ENCODE measurements at regions not wholly inside any gene's neighbourhood (a gene's known extent, or its start where the extent isn't known, plus 50 kb on each side); places are given as distances from the start of the nearest gene placed in this dataset.

- no peak for DNase-seq
Measured at GRCh38 chr13:111595276-111595675, 274.8 kb downstream of the TEX29 start.

DNA sequence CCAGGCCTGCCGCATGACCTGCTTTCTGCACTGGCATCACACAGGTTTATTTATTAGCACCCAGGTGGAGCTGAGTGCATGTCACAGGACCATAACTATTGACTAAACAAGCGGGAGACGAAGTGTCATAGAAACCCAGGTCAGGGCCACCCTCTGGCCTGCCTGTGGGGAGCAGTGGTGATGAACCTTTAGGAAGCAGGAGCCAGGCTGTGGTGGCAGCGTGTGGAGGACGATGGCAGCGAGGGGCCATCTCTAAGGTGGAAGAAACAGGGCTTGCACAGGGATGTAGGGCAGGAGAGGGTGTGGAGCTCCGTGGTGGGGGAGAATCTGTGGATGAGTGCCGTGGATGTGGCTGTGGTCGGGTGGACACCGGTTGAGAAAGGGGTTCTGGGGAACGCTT lies 275.3 kb downstream of the TEX29 start:
- no peak for DNase-seq

- no peak for DNase-seq
Measured at GRCh38 chr13:111597191-111597611, 276.8 kb downstream of the TEX29 start.

GRCh38 chr13:111597618-111598017 lies 277.2 kb downstream of the TEX29 start:
- no peak for DNase-seq

GRCh38 chr13:111598747-111599146 lies 278.3 kb downstream of the TEX29 start:
- DNase-seq, result no peak

GRCh38 chr13:111599791-111600190 lies 279.3 kb downstream of the TEX29 start:
- no peak for DNase-seq

DNA sequence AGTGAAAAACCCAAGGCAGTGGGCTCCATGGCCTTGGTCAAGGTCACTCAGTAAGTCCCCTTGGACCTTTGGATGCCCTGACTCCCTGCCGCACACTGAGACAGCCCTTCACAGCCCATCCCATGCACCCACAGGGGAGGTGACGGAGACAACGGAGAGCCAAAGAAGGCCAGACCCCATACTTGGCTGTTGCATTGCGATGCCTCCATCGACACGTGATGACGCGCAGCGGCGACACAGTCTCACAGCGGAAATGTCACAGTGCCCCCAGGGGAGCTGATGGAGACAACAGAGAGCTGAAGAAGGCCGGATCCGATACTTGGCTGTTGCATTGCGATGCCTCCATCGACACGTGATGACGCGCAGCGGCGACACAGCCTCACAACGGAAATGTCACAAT lies 282.4 kb downstream of the TEX29 start:
- DNase-seq, result no peak

DNA sequence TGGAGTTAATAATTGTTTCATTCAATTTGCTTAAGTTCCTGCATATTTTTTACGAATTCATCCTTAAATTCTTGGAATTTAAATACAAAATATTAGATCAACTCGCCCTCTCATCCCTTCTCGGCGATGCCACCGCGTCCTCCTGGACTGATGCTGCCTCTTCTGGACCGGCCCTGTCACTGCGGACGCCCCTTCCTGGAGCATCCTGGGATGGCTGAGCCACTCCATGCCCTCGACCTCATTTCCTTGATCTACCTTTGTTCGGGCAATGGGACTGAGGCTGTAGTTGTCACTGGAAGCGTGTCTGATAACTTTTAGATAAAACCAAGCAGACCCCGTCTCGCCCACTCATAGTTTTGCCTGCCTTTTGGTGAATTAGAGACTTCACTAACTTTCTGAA lies 283.7 kb downstream of the TEX29 start:
- no peak for DNase-seq

DNA sequence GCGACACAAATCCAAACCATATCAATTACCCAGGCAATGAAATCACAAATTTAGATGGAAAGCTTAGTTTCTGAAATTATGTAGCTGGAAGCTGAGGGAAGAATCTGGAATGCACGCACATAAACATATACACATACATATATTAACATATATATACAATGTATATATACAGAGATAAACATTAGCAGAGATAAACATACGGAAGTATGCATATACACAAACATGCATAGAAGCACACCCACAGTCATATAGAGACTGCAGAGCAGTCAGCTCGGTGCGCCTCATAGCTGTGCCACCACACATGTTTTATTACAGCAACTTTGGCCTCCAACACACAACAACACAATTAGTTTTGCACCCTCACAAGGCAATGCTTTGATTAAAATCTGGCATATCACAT lies 288.1 kb downstream of the TEX29 start:
- DNase-seq, result no peak

- DNase-seq, result no peak
Measured at GRCh38 chr13:111609631-111610030, 289.2 kb downstream of the TEX29 start.

GRCh38 chr13:111610081-111610480 lies 289.6 kb downstream of the TEX29 start:
- no peak for DNase-seq

DNA sequence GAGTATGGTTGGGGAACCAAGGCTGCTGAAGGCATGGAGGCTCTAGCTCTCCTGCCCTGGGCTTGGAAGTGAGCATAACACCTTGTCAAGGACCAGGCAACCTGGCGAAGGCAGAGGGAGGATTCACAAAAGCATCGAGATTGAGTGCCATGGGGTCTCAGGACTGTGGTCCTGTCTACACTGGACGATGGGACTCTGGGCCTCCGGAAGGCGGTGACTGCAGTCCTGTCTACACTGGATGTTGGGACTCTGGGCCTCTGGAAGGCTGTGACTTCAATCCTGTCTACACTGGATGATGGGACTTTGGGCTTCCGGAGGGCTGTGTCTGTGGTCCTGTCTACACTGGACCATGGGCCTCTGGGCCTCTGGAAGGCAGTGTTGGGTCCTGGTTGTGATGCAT lies 290.4 kb downstream of the TEX29 start:
- no peak for DNase-seq

- no peak for DNase-seq
Measured at GRCh38 chr13:111611651-111612050, 291.2 kb downstream of the TEX29 start.

DNA sequence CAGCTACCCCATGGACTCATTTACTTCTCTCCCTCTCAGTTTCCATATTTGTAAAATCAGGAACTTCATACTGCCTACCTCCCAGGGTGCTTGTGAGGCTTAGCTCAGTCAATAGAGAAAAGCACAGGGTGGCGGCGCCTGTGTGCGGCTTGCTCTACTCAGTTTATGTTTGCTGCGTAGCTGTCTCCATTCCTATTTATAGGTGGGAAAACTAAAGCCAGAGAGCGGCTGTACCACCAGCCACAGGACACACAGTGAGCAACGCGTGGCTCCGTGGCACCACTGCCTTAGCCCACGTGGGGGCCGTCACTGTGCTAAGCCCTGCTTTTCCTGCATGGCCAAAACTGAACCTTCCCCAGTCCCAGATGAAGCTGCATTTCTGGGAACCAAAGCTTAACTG lies 292.4 kb downstream of the TEX29 start:
- DNase-seq, result no peak

GRCh38 chr13:111614009-111614408 lies 293.6 kb downstream of the TEX29 start:
- no peak for DNase-seq

DNA sequence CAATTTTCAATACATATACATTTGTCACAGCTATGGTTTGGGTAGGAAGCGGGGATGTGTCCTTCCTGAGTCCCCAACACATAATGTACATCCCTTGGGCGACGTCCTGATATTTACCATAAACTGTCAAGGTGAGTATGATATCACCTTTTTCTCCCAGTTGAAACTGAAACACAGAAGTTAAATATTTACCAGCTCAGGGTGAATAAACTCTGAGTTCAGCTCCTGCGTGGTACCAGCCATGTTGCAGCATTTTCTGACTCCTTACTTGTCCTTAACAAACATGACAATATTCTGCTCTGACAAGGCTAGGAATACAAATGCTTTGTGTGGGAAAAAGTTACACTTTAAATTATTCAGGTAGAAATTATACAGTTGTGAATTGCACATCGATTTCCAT lies 294.2 kb downstream of the TEX29 start:
- no peak for DNase-seq

DNA sequence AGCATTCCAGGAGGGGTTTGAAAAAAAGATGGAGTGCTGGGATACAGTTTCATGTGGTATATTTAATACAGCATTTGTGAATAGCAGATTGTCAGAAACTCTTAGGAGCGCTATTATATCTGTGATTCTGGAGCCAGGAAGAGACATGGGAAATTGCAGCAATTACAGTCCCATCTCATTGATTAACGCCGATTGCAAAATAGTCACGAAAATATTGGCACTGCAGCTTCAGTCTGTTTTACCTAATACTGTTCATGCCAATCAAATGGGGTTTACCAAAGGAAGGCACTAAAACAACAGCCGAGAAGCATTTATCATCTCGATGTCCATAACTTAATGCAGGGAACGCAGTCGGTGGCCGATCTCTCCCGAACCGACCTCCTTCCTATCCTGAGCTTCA lies 295.8 kb downstream of the TEX29 start:
- DNase-seq, result no peak

DNA sequence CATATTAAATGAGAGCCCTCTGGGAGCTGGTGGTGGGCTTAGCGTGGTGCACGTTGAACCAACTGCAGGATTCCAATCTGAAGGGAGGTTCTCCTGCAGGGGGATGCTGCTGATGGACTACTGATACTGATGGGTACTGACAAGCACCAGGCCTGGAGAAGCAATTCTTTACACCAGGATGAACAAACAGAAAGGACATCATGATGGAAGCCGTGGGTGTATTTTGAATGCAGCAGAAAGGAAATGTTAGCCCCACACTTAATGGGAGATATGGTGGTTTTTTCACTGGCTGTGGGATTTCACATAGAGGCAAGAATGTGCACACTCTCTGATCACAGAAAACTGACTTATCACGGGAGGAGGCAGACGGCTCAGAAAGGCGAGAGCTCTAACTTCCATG lies 299.7 kb downstream of the TEX29 start:
- DNase-seq, result no peak

- no peak for DNase-seq
Measured at GRCh38 chr13:111620586-111620985, 300.1 kb downstream of the TEX29 start.

GRCh38 chr13:111621164-111621563 lies 300.7 kb downstream of the TEX29 start:
- DNase-seq, result no peak

DNA sequence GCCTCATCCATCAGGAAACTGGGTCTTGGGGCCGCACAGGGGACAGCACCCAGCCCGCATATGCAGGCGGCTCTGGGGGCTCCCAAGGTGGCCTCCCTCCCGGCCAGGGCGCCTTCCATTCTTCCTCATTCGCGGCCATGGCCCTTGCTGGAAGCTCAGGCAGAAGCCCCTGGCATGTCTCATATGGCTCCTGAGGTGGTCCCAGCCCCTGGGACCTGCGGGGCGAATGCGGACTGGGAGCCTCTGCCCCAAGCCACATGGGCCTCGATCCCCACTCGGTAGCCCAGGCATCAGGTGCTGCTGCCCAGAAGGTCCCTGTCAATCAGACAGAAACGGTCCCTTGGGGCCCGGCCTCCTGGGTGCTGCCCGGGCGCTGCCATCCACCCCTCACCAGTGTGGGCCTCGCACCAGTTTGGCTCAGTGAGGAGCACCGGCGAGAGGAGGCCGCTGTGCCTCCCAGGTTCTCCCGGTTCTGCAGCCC lies 301.6 kb downstream of the TEX29 start:
- DNase-seq, result no peak

DNA sequence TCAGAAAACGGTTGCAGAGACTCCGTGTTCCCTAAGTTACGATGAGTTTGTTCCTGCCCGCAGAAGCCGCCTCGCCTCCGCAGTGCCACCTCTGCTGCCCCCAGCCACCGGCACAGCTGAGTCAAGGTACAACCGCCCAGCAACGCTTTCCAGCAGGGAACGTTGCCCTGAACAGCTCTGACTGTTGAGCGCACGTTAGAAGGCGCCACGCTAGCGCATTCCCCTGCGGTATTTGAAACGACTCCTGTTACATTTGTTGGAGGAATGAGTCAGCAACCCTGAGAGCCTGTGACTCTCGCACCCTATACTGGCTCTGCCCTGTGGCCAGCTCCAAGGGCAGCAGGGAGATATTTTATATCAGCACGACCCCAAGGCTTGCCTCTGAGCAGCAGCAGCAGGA lies 302.8 kb downstream of the TEX29 start:
- DNase-seq, result no peak

DNA sequence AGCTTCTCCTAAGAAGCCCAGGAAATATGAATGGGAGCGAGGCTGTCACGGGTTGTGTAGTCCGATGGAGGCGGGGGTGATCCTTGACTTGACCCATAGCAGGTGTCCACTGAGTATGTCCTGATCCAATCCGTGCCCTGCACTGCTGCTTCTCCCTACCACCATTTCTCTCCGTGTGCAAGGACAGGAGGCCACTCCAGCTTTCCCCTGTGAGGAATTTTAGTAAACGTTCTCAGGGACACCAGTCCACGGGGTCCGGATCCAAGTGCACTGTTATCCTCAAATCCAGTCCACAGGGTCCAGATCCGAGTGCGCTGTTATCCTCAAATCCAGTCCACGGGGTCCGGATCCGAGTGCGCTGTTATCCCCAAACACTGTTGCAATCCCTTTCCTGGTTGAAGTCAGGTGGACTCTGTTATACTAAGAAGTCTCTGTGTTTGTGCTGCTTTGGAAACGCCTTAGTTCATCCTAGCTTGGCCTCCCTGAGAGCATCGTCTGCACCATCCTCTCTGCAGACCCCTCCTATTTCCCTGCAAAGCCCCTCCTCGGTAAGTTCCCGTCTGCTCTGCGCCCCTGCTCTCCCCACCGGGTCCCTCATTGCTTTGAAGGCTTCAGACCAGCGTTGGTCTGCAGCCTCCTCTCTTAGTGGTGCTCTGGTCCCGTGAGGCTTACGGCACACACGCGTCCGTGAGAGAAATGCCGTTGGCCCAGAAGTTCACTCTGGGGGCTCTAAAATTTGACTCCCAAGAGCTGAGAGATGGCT lies 303.5 kb downstream of the TEX29 start:
- DNase-seq, result no peak

GRCh38 chr13:111625526-111626315 lies 305.3 kb downstream of the TEX29 start:
- DNase-seq, result no peak
